CD8-positive, alpha-beta memory T cell (primary cell): ENCODE measurements at regions not wholly inside any gene's neighbourhood (a gene's known extent, or its start where the extent isn't known, plus 50 kb on each side); places are given as distances from the start of the nearest gene placed in this dataset.

Experiments
- CTCF ChIA-PET: fragments of 350-600 bp; sonication (Branson Sonifier 250); formaldehyde crosslinking; loops from one replicate; lab custom pipeline; 2021; ENCODE audit warnings: antibody characterized with exemption; lab: Charles Lee
- POLR2A ChIA-PET: fragments of 350-600 bp; sonication (Branson Sonifier 250); formaldehyde crosslinking; loops from one replicate; lab custom pipeline; 2021; ENCODE audit warnings: antibody characterized with exemption; lab: Charles Lee
- DNase-seq, 5 donors: peaks; one replicate each; pipeline versions ENCODE4 v3.0.0 to v3.0.0-alpha.2; 2020 to 2022; ENCODE audit warnings: mixed read lengths in 1 of 5
- H3K27ac ChIP-seq: one replicate; pipeline ENCODE4 v1.7.0; 2013; ENCODE audit warnings: low read depth, mild to moderate bottlenecking, low read length, moderate library complexity
- H3K27me3 ChIP-seq: 2 replicates; pipeline ENCODE4 v1.7.0; 2013; ENCODE audit warnings: low read length, mild to moderate bottlenecking; ENCODE audit not compliant: insufficient read depth, poor library complexity, severe bottlenecking
- H3K36me3 ChIP-seq: 2 replicates; pipeline ENCODE4 v1.7.0; 2013; ENCODE audit warnings: mild to moderate bottlenecking, low read length, moderate library complexity; ENCODE audit not compliant: insufficient read depth
- H3K4me1 ChIP-seq: 2 replicates; pipeline ENCODE4 v1.7.0; 2013; ENCODE audit warnings: mild to moderate bottlenecking, low read length, moderate library complexity; ENCODE audit not compliant: insufficient read depth
- H3K4me3 ChIP-seq: 2 replicates; pipeline ENCODE4 v1.7.0; 2013; ENCODE audit warnings: mild to moderate bottlenecking, low read length
- H3K9me3 ChIP-seq: 2 replicates; pipeline ENCODE4 v1.7.0; 2013; ENCODE audit warnings: mild to moderate bottlenecking, low read length
- H3K27ac Mint-ChIP-seq, 8 donors: one replicate each; pipeline ENCODE4 v1.8.0; 2020 to 2021; ENCODE audit warnings: mixed read lengths in 8 of 8, mild to moderate bottlenecking in 6 of 8, inconsistent platforms in 3 of 8, moderate library complexity in 3 of 8
- H3K27me3 Mint-ChIP-seq, 2 donors: one replicate each; pipeline ENCODE4 v1.8.0; 2020 to 2021; ENCODE audit warnings: mixed read lengths in 2 of 2, mild to moderate bottlenecking in 1 of 2, moderate library complexity in 1 of 2
- H3K36me3 Mint-ChIP-seq, 3 donors: one replicate each; pipeline ENCODE4 v1.8.0; 2020 to 2021; ENCODE audit warnings: mixed read lengths in 3 of 3, inconsistent platforms in 1 of 3, mild to moderate bottlenecking in 1 of 3
- H3K4me1 Mint-ChIP-seq, 3 donors: one replicate each; pipeline ENCODE4 v1.8.0; 2020 to 2021; ENCODE audit warnings: mixed read lengths in 3 of 3, inconsistent platforms in 1 of 3, mild to moderate bottlenecking in 1 of 3
- H3K4me3 Mint-ChIP-seq, 7 donors: one replicate each; pipeline ENCODE4 v1.8.0; 2020 to 2021; ENCODE audit warnings: mixed read lengths in 7 of 7, mild to moderate bottlenecking in 6 of 7, moderate library complexity in 4 of 7, inconsistent platforms in 2 of 7
- H3K9me3 Mint-ChIP-seq, 5 donors: one replicate each; pipeline ENCODE4 v1.8.0; 2020 to 2022; ENCODE audit warnings: mixed read lengths in 5 of 5, mild to moderate bottlenecking in 3 of 5, moderate library complexity in 2 of 5, inconsistent platforms in 1 of 5

GRCh38 chr15:31471731-31472430, 145.2 kb downstream of the KLF13 start:
- H3K27me3 Mint-ChIP-seq, result no peaks in the 10 kb centered on the region
- H3K27ac Mint-ChIP-seq, result peak overlapping the region; percentile 78 to 97 (median 94)
- Histone ChIP-seq H3K27me3 (no peaks in the 10 kb centered on the region), H3K36me3 (no peaks in the 10 kb centered on the region), H3K4me3 (peak overlapping the region; percentile 37), H3K4me1 (peaks cover 48% of the 10 kb centered on the region), H3K9me3 (no peaks in the 10 kb centered on the region), H3K27ac (peak overlapping the region; percentile 10)
- no peaks in the 10 kb centered on the region for H3K9me3 Mint-ChIP-seq
- peak overlapping the region in 5 of 7 donors; percentile 39 to 84 (median 78) for H3K4me3 Mint-ChIP-seq
- ChIA-PET POLR2A (interaction anchor here (0.9 to 5.5 kb wide), 5 partner anchors 11 to 110 kb away, joined by 3 to 31 read pairs (median 5); no protein-coding TSS in a partner anchor), CTCF (interaction anchor here (1.0 to 7.0 kb wide), 6 partner anchors 11 to 272 kb away, joined by 3 to 62 read pairs (median 20); no protein-coding TSS in a partner anchor)
- no peak for DNase-seq
- H3K4me1 Mint-ChIP-seq, result peaks cover 48 to 73% (median 51%) of the 10 kb centered on the region in 3 donors
- H3K36me3 Mint-ChIP-seq, result peaks cover 0 to 2% (median 0%) of the 10 kb centered on the region in 3 donors

GRCh38 chr15:31472636-31473384, 146.2 kb downstream of the KLF13 start:
- no peaks in the 10 kb centered on the region for H3K36me3 ChIP-seq
- H3K9me3 ChIP-seq, result no peaks in the 10 kb centered on the region
- H3K4me1 ChIP-seq, result peaks cover 48% of the 10 kb centered on the region
- no peaks in the 10 kb centered on the region for H3K27me3 ChIP-seq
- H3K4me3 ChIP-seq, result peak overlapping the region; percentile 37
- peak overlapping the region; percentile 3 for H3K27ac ChIP-seq
- H3K9me3 Mint-ChIP-seq, result no peaks in the 10 kb centered on the region
- peak overlapping the region; percentile 21 to 91 (median 80) for H3K4me3 Mint-ChIP-seq
- peak overlapping the region; percentile 78 to 97 (median 94) for H3K27ac Mint-ChIP-seq
- peak; percentile 16 to 74 (median 63) for DNase-seq
- ChIA-PET CTCF (interaction anchor here (0.8 to 7.0 kb wide), 11 partner anchors 10 to 273 kb away, joined by 3 to 62 read pairs (median 4); no protein-coding TSS in a partner anchor), POLR2A (interaction anchor here (0.6 to 5.5 kb wide), 12 partner anchors 9 to 268 kb away, joined by 3 to 31 read pairs (median 4); partner anchors contain the start of gene KLF13)
- peaks cover 51 to 82% (median 52%) of the 10 kb centered on the region in 3 donors for H3K4me1 Mint-ChIP-seq
- H3K36me3 Mint-ChIP-seq, result peaks cover 0 to 6% (median 4%) of the 10 kb centered on the region in 3 donors
- H3K27me3 Mint-ChIP-seq, result no peaks in the 10 kb centered on the region

- H3K27me3 ChIP-seq, result no peaks in the 10 kb centered on the region
- H3K36me3 Mint-ChIP-seq, result peaks cover 0 to 10% (median 4%) of the 10 kb centered on the region in 3 donors
- H3K4me1 ChIP-seq, result peaks cover 48% of the 10 kb centered on the region
- H3K27ac Mint-ChIP-seq, result peak overlapping the region; percentile 78 to 97 (median 94)
- ChIA-PET POLR2A (interaction anchor here (0.8 to 5.5 kb wide), 10 partner anchors 9 to 147 kb away, joined by 3 to 31 read pairs (median 4); partner anchors contain the start of gene KLF13), CTCF (interaction anchor here (0.8 to 7.0 kb wide), 12 partner anchors 10 to 273 kb away, joined by 3 to 62 read pairs (median 5); partner anchors contain the start of gene KLF13)
- no peaks in the 10 kb centered on the region for H3K9me3 Mint-ChIP-seq
- H3K27ac ChIP-seq, result peak overlapping the region; percentile 3
- DNase-seq, result no peak
- peaks cover 51 to 86% (median 53%) of the 10 kb centered on the region in 3 donors for H3K4me1 Mint-ChIP-seq
- no peaks in the 10 kb centered on the region for H3K9me3 ChIP-seq
- peak overlapping the region; percentile 21 to 91 (median 80) for H3K4me3 Mint-ChIP-seq
- peak overlapping the region; percentile 37 for H3K4me3 ChIP-seq
- no peaks in the 10 kb centered on the region for H3K27me3 Mint-ChIP-seq
- no peaks in the 10 kb centered on the region for H3K36me3 ChIP-seq
Observed at GRCh38 chr15:31473385-31474058, 146.9 kb downstream of the KLF13 start.

- H3K4me1 ChIP-seq, result peaks cover 48% of the 10 kb centered on the region
- Mint-ChIP-seq H3K36me3 (peaks cover 0 to 16% (median 4%) of the 10 kb centered on the region in 3 donors), H3K4me1 (peaks cover 58 to 92% (median 59%) of the 10 kb centered on the region in 3 donors), H3K9me3 (no peaks in the 10 kb centered on the region), H3K27ac (peak overlapping the region; percentile 78 to 97 (median 94)), H3K4me3 (peak overlapping the region; percentile 17 to 91 (median 80)), H3K27me3 (no peaks in the 10 kb centered on the region)
- no peaks in the 10 kb centered on the region for H3K9me3 ChIP-seq
- H3K27ac ChIP-seq, result peak overlapping the region; percentile 3
- no peaks in the 10 kb centered on the region for H3K36me3 ChIP-seq
- POLR2A ChIA-PET, result interaction anchor here (0.6 to 5.5 kb wide), 8 partner anchors 8 to 467 kb away, joined by 3 to 31 read pairs (median 6); no protein-coding TSS in a partner anchor
- H3K4me3 ChIP-seq, result no peak overlapping the region
- CTCF ChIA-PET, result interaction anchor here (0.9 to 7.0 kb wide), 8 partner anchors 9 to 274 kb away, joined by 3 to 62 read pairs (median 8); partner anchors contain the start of gene KLF13
- DNase-seq, result peak in 1 of 5 donors; percentile 6
- H3K27me3 ChIP-seq, result no peaks in the 10 kb centered on the region
Observed at GRCh38 chr15:31474059-31474868, 147.6 kb downstream of the KLF13 start.

- no peak overlapping the region for H3K4me3 Mint-ChIP-seq
- H3K27ac ChIP-seq, result no peak overlapping the region
- H3K27me3 ChIP-seq, result no peaks in the 10 kb centered on the region
- no peaks in the 10 kb centered on the region for H3K36me3 ChIP-seq
- no peak overlapping the region for H3K4me3 ChIP-seq
- CTCF ChIA-PET, result interaction anchor here (1.1 to 7.0 kb wide), 3 partner anchors 12 to 111 kb away, joined by 3 to 62 read pairs (median 52); no protein-coding TSS in a partner anchor
- peaks cover 0 to 23% (median 5%) of the 10 kb centered on the region in 3 donors for H3K36me3 Mint-ChIP-seq
- H3K9me3 ChIP-seq, result no peaks in the 10 kb centered on the region
- peak overlapping the region in 5 of 8 donors; percentile 63 to 82 (median 78) for H3K27ac Mint-ChIP-seq
- peaks cover 48% of the 10 kb centered on the region for H3K4me1 ChIP-seq
- DNase-seq, result no peak
- no peaks in the 10 kb centered on the region for H3K9me3 Mint-ChIP-seq
- no peaks in the 10 kb centered on the region for H3K27me3 Mint-ChIP-seq
- POLR2A ChIA-PET, result interaction anchor here (0.9 to 1.2 kb wide), 2 partner anchors 17 to 41 kb away, joined by 3 read pairs; no protein-coding TSS in a partner anchor
- H3K4me1 Mint-ChIP-seq, result peaks cover 68 to 98% (median 70%) of the 10 kb centered on the region in 3 donors
Observed at GRCh38 chr15:31476236-31476810, 149.7 kb downstream of the KLF13 start.

- no peaks in the 10 kb centered on the region for H3K27me3 Mint-ChIP-seq
Observed at GRCh38 chr15:31476866-31477265, 150.2 kb downstream of the KLF13 start.

More at GRCh38 chr15:31476866-31477265, 150.2 kb downstream of the KLF13 start:
- Histone ChIP-seq H3K27ac (no peak overlapping the region), H3K4me1 (peaks cover 46% of the 10 kb centered on the region), H3K4me3 (no peak overlapping the region), H3K27me3 (no peaks in the 10 kb centered on the region), H3K9me3 (no peaks in the 10 kb centered on the region), H3K36me3 (no peaks in the 10 kb centered on the region)
- Mint-ChIP-seq H3K4me1 (peaks cover 68 to 98% (median 70%) of the 10 kb centered on the region in 3 donors), H3K4me3 (no peak overlapping the region), H3K36me3 (peaks cover 0 to 23% (median 5%) of the 10 kb centered on the region in 3 donors), H3K27ac (peak overlapping the region in 4 of 8 donors; percentile 21 to 82 (median 63)), H3K9me3 (no peaks in the 10 kb centered on the region)
- POLR2A ChIA-PET, result interaction anchor here (0.7 to 1.2 kb wide), 3 partner anchors 9 to 42 kb away, joined by 3 read pairs; no protein-coding TSS in a partner anchor
- CTCF ChIA-PET, result interaction anchor here (1.1 to 7.0 kb wide), 3 partner anchors 12 to 111 kb away, joined by 3 to 62 read pairs (median 52); no protein-coding TSS in a partner anchor
- no peak for DNase-seq
